ENCODE measurements at regions not wholly inside any gene's neighbourhood (a gene's known extent, or its start where the extent isn't known, plus 50 kb on each side); places are given as distances from the start of the nearest gene placed in this dataset.

GRCh38 chr6:76422511-76423213 lies 350.2 kb upstream of the IMPG1 start:
- TF ChIP-seq, protein P1, sequence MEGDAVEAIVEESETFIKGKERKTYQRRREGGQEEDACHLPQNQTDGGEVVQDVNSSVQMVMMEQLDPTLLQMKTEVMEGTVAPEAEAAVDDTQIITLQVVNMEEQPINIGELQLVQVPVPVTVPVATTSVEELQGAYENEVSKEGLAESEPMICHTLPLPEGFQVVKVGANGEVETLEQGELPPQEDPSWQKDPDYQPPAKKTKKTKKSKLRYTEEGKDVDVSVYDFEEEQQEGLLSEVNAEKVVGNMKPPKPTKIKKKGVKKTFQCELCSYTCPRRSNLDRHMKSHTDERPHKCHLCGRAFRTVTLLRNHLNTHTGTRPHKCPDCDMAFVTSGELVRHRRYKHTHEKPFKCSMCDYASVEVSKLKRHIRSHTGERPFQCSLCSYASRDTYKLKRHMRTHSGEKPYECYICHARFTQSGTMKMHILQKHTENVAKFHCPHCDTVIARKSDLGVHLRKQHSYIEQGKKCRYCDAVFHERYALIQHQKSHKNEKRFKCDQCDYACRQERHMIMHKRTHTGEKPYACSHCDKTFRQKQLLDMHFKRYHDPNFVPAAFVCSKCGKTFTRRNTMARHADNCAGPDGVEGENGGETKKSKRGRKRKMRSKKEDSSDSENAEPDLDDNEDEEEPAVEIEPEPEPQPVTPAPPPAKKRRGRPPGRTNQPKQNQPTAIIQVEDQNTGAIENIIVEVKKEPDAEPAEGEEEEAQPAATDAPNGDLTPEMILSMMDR (IDR thresholded peaks at IDR 0.05; ENCODE audit: insufficient read depth, low read length): no peak
- TF ChIP-seq REST (IDR thresholded peaks at IDR 0.05; ENCODE audit: insufficient replicate concordance, low read depth): no peak

All from HL-60 (cell line).